ENCODE measurements at regions not wholly inside any gene's neighbourhood (a gene's known extent, or its start where the extent isn't known, plus 50 kb on each side); places are given as distances from the start of the nearest gene placed in this dataset.

GRCh38 chr3:28050885-28051284 lies 190.5 kb upstream of the CMC1 start:
- TF ChIP-seq CTCF (conservative IDR thresholded peaks at IDR 0.05; ENCODE audit: low read depth, low read length) (no peak), EZH2 (IDR thresholded peaks at IDR 0.05; ENCODE audit: borderline replicate concordance, low read depth, low read length, poor library complexity, severe bottlenecking) (no peak)
